HK-2 (cell line): ENCODE measurements at regions not wholly inside any gene's neighbourhood (a gene's known extent, or its start where the extent isn't known, plus 50 kb on each side); places are given as distances from the start of the nearest gene placed in this dataset.

Source experiments
- DNase-seq: peaks from one replicate; pipeline ENCODE4 v3.0.0-alpha.2; 2018; ENCODE audit not compliant: unreplicated experiment

DNA sequence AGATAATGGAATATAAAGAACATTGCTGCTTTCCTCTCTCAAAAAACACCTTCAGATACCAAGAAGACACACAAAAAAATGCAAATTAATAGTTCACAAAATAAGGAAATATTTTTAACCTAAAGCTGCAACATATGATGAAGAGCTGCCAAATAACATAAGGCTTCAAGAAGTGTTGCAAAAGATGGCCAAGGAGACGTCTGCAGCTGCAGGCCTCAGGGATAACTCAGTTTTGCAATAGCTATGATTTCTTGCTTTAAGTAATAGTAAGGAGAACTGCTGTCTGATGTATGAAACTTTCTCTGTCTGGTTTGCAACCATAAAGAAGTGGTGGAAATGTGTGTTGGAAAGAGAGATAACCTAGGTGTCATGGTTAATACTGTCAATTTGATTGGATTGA, 1237.5 kb downstream of the MRPL39 start:
- DNase-seq = no peak

DNA sequence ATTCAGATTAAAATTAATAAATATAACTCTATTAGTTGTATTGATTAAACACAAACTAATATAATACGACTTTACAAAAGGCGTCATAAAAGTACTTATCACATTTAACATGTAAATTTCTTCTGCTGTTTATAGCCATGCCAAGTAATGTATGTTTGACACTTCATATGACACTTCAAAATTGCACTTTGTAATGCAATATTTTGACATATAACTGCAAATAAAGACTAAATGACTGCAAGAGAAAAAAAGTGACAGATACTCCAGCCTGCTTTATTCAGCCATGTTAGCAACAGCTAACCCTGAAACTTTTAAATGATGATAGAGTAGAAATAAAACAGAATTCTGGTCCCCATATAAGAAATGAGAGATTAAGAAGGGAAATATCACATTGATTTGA, 1238.0 kb downstream of the MRPL39 start:
- DNase-seq = no peak

DNA sequence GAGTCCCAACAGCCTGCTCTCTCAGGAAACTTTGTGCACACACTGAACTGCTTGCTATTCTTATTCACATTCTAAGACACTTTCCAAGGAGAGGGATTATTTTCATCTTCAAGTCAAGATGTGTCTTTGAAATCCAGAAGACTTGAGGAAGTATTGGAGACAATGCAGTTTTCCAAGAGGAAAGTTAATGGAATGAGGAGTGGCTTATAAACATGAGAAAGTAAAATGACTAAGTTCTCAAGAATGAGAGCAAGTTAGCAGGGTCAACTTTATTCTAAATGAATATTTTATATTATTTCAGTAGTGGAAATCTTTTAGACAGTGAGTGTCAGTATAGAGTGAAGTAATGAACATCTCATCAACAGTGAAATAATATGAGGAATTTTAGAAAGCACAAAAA, 1239.3 kb downstream of the MRPL39 start:
- DNase-seq = no peak

DNA sequence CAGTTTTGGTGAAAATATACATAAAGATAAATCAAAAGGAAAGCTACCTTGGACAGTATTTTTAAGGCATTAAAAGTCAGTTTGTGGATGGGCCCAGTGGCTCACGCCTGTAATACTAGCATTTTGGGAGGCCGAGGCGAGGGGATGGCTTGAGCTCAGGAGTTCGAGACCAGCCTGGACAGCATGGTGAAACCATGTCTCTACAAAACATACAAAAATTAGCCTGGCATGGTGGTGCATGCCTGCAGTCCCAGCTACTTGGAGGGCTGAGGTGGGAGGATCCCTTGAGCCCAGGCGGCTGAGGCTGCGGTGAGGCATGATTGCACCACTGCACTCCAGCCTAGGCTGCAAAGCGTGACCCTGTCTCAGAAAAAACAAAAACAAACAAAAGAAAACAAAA, 1253.8 kb downstream of the MRPL39 start:
- no peak for DNase-seq

DNA sequence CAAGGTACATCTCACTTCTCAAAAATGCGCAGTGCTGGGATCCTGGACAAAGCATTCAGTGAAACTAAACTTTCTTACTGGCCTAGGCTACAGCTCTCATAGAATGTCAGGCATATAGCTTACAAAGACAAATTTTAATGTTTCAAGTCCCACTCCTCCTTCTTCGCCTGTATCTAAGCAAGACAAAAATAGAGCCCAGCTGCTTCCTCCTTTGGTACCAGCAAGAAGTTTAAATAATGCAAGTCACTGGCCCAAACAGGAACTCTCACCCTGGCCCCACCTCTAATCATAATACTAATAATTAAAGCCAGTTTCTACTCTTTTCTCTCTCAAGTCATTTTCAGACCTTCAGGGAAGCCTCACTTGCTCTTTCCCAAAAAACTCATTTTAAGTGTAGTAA, 1267.9 kb downstream of the MRPL39 start:
- DNase-seq = no peak

- no peak for DNase-seq
These were observed 1270.8 kb downstream of the MRPL39 start for GRCh38 chr21:24336491-24336890.

DNA sequence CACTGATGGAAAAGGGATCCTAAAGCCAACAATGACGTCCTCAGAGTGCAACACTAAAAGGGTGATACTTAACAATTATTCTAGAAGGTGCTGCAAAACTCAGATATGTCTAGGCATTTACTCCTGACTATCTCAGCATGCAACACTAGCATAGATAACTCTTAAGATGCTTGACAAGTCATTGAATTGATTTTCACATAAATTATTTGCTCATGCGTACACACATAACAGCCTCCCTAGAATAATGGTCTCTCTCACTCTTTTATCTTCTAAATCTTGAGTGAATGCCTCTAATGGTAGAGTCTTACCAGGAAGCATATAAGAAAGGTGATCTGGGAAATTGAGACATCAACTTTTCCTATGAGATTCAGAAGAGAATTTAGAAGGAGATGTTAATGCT, 1283.7 kb downstream of the MRPL39 start:
- DNase-seq = no peak

DNA sequence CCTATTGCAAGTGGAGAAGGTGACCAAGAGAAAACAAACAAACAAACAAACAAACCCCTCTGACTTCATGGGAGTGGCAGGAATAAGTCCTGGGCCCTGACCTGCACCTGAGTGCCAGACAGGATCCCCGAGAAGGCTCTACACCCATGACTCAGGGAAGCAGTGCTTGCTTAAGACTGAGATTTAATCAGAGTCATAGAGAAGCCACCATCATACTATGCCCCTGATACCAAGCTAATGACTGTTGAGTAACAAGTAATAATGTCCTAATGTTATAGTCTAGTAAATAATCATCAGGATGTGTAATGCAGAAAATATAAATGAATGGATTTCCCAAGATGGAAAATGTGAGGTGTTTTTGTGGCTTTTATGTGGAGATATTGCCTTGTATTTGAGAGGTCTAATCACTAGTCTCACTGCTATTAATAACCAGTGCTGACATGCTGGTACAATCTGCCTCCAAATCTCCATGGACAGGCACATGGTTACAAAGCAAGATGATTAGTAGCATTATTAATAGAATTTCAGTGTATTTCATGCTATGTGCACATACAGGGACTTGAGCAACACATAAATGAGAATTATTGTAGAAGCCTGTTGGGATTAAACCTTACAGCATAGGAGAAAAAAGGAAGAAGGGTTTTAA, 1290.9 kb downstream of the MRPL39 start:
- DNase-seq = no peak

DNA sequence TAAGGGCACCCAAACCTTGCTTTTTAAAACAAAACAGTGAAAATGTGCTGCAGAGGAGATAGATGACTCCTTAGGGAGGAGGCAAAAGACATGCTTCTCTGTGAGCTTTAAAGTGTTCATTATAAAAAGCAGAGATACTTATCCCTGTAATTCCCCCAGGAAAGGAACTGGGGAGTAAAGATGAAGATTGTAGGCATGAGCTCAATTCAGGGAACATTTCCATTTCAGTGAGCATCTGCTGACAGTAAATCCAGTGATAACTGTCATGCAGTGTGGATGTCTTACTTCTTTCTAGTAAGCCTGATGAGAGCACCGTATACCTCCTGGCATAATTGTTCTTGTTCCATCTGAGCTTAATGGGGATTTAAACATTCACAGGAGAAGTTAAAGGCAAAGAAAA, 1296.5 kb downstream of the MRPL39 start:
- DNase-seq = no peak

GRCh38 chr21:24308183-24308582, 1299.1 kb downstream of the MRPL39 start:
- DNase-seq = no peak

- DNase-seq = no peak
These were observed 1304.9 kb downstream of the MRPL39 start for GRCh38 chr21:24302400-24302799.

- DNase-seq = no peak
These were observed 1309.2 kb downstream of the MRPL39 start for GRCh38 chr21:24298040-24298439.

- no peak for DNase-seq
These were observed 1313.1 kb downstream of the MRPL39 start for GRCh38 chr21:24294171-24294570.

GRCh38 chr21:24290151-24290833, 1317.0 kb downstream of the MRPL39 start:
- DNase-seq = no peak

GRCh38 chr21:24289539-24289938, 1317.7 kb downstream of the MRPL39 start:
- no peak for DNase-seq

- DNase-seq = no peak
These were observed 1326.7 kb downstream of the MRPL39 start for GRCh38 chr21:24280596-24280995.

- no peak for DNase-seq
These were observed 1328.6 kb downstream of the MRPL39 start for GRCh38 chr21:24278711-24279110.

DNA sequence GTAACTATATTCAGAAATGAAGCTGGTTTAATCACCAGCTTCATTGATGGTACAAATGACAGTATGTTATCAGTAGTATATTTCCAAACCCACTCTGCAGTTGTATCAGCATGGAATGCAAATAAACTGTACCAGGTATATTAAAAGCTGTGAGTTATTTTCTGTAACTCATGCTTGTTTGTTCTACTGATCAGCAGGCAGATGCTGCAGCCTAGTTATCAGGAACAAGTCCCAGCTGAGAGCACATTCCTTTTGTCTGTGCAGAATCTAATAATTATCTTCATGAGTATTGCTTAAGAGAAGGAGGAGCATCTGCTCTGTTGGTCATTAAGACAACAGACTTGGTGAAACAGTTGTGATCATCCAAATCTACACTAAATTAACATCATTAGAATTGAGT, 1331.1 kb downstream of the MRPL39 start:
- no peak for DNase-seq

GRCh38 chr21:24275616-24276015, 1331.7 kb downstream of the MRPL39 start:
- no peak for DNase-seq

DNA sequence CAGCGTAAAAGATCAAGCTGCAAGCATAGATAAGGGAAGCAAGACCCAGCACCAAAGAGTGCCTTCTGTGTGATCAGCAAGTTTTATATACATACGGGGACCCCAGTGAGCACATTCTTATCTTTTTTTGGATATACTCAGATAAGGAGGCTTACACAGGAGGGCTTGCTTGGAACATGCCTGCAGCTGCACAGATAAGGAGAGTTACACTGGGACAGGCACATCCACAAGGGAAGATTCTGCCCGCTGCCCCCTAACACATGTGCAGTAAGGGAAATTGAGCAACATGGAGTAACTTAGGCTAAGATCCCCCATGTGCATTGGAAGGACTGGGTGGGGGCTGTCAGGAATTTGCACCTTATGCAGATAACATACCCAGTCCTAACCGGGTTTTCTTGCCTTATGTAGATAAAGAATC, 1334.8 kb downstream of the MRPL39 start:
- no peak for DNase-seq

- no peak for DNase-seq
These were observed 1341.3 kb downstream of the MRPL39 start for GRCh38 chr21:24265987-24266386.

GRCh38 chr21:24260751-24261150, 1346.5 kb downstream of the MRPL39 start:
- DNase-seq = no peak

DNA sequence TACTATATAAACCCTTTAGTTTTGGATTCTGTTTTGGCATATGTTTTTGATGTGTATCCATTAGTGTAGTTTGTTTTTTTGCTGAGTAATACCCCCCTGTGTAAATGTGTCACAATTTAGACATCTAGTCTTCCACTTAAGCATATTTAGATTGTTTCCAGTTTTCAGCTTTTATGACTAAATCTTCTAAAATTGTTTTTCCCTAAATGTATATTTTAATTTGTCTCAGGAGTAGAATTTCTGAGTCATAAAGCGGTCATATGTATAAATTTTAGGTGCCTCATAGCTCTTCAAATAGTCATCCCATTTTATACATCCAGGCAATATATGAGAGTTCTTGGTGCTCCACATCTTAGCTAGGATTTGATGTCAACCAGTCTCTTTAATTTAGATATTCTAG, 1348.0 kb downstream of the MRPL39 start:
- DNase-seq = no peak

- DNase-seq = no peak
These were observed 1351.7 kb downstream of the MRPL39 start for GRCh38 chr21:24255591-24255990.
